SH-SY5Y (cell line): ENCODE measurements at regions not wholly inside any gene's neighbourhood (a gene's known extent, or its start where the extent isn't known, plus 50 kb on each side); places are given as distances from the start of the nearest gene placed in this dataset.

ENCODE experiments used
- GATA2 ChIP-seq: IDR thresholded peaks from 2 replicates; pipeline ENCODE4 v1.6.1; 2011; ENCODE audit warnings: mild to moderate bottlenecking, low read depth, low read length
- GATA3 ChIP-seq: IDR thresholded peaks from 2 replicates; pipeline ENCODE4 v1.6.1; 2011; ENCODE audit warnings: low read depth, mild to moderate bottlenecking, low read length, moderate library complexity

- TF ChIP-seq GATA2 (no peak), GATA3 (no peak)
Measured at GRCh38 chr4:24315056-24315455, 269.3 kb downstream of the DHX15 start.

GRCh38 chr4:24312261-24312913 is 272.0 kb downstream of the DHX15 start:
- TF ChIP-seq GATA3, result no peak
- TF ChIP-seq GATA2, result no peak

GRCh38 chr4:24303926-24304325 is 280.4 kb downstream of the DHX15 start:
- TF ChIP-seq GATA3 (no peak), GATA2 (no peak)

- TF ChIP-seq GATA2 (no peak), GATA3 (no peak)
Measured at GRCh38 chr4:24298911-24299310, 285.4 kb downstream of the DHX15 start.

GRCh38 chr4:24287096-24287495 is 297.3 kb downstream of the DHX15 start:
- TF ChIP-seq GATA3 (no peak), GATA2 (no peak)

- TF ChIP-seq GATA3 (no peak), GATA2 (no peak)
Measured at GRCh38 chr4:24285759-24286158, 298.6 kb downstream of the DHX15 start.

- no peak for TF ChIP-seq GATA3
- TF ChIP-seq GATA2, result no peak
Measured at GRCh38 chr4:24282446-24282845, 301.9 kb downstream of the DHX15 start.

GRCh38 chr4:24279911-24280375 is 304.4 kb downstream of the DHX15 start:
- TF ChIP-seq GATA2 (no peak), GATA3 (no peak)

- TF ChIP-seq GATA2, result no peak
- TF ChIP-seq GATA3, result no peak
Measured at GRCh38 chr4:24279469-24279868, 304.9 kb downstream of the DHX15 start.

- TF ChIP-seq GATA2 (no peak), GATA3 (no peak)
Measured at GRCh38 chr4:24278693-24279092, 305.7 kb downstream of the DHX15 start.

- no peak for TF ChIP-seq GATA2
- TF ChIP-seq GATA3, result no peak
Measured at GRCh38 chr4:24274381-24274941, 309.9 kb downstream of the DHX15 start.

- no peak for TF ChIP-seq GATA2
- no peak for TF ChIP-seq GATA3
Measured at GRCh38 chr4:24273136-24273535, 311.2 kb downstream of the DHX15 start.

- TF ChIP-seq GATA2 (no peak), GATA3 (no peak)
Measured at GRCh38 chr4:24266951-24267722, 317.2 kb downstream of the DHX15 start.

GRCh38 chr4:24265989-24266388 is 318.4 kb downstream of the DHX15 start:
- TF ChIP-seq GATA2, result no peak
- no peak for TF ChIP-seq GATA3

GRCh38 chr4:24262616-24263015 is 321.7 kb downstream of the DHX15 start:
- TF ChIP-seq GATA2, result no peak
- no peak for TF ChIP-seq GATA3
